SK-N-SH (cell line): ENCODE measurements at regions not wholly inside any gene's neighbourhood (a gene's known extent, or its start where the extent isn't known, plus 50 kb on each side); places are given as distances from the start of the nearest gene placed in this dataset.

Source experiments
- CTCF ChIA-PET: fragments of 300-600, 350-600 bp; formaldehyde crosslinking; extraction: SDS; loops from one replicate; lab custom pipeline; 2021; lab: Yijun Ruan, JAX
- POLR2A ChIA-PET: fragments of 350-600 bp; sonication (Branson Sonifier 250); formaldehyde crosslinking; extraction: SDS; loops from one replicate; lab custom pipeline; 2020; ENCODE audit warnings: antibody characterized with exemption, inconsistent platforms; lab: Yijun Ruan, JAX
- DNase-seq: peaks from one replicate; pipeline ENCODE4 v3.0.0; 2012
- H2AFZ ChIP-seq: fragments of 200-600 bp; sonication (generic); 2 replicates; pipeline ENCODE4 v1.8.1; 2016; ENCODE audit warnings: antibody characterized with exemption, mild to moderate bottlenecking, low read depth
- H3F3A ChIP-seq: fragments of 200-600 bp; sonication (generic); replicated peaks from 2 replicates; pipeline ENCODE3; 2016; ENCODE audit warnings: antibody characterized with exemption, mild to moderate bottlenecking; ENCODE audit not compliant: insufficient read depth
- H3K27ac ChIP-seq, 2 experiments: fragments of 200-500 bp in 1 of 2; fragments of 200-600 bp in 1 of 2; sonication (Bioruptor generic) in 1 of 2; sonication (generic), shearing (Covaris generic) in 1 of 2; 2 replicates each; pipeline versions ENCODE4 v1.5.1 to v1.6.1; 2014 to 2016; ENCODE audit warnings: low read depth in 2 of 2, inconsistent platforms in 1 of 2, low read length in 1 of 2, mild to moderate bottlenecking in 1 of 2, mixed read lengths in 1 of 2
- H3K27me3 ChIP-seq: fragments of 200-600 bp; sonication (generic), shearing (Covaris generic); 2 replicates; pipeline ENCODE4 v1.6.1; 2016; ENCODE audit warnings: mixed run types; ENCODE audit not compliant: insufficient read depth
- H3K36me3 ChIP-seq, 2 experiments: fragments of 200-500 bp in 1 of 2; fragments of 200-600 bp in 1 of 2; sonication (Bioruptor generic) in 1 of 2; sonication (generic) in 1 of 2; replicated peaks in 1 of 2; 2 replicates each; pipeline versions ENCODE3 to v1.5.1; 2014 to 2016; ENCODE audit warnings: low read length in 1 of 2, mild to moderate bottlenecking in 1 of 2; ENCODE audit not compliant: insufficient read depth in 2 of 2, control insufficient read depth in 1 of 2
- H3K4me1 ChIP-seq, 2 experiments: fragments of 200-500 bp in 1 of 2; fragments of 200-600 bp in 1 of 2; sonication (Bioruptor generic) in 1 of 2; sonication (generic), shearing (Covaris generic) in 1 of 2; 2 replicates each; pipeline versions ENCODE4 v1.5.1 to v1.6.1; 2014 to 2016; ENCODE audit warnings: low read depth in 1 of 2, low read length in 1 of 2, mixed run types in 1 of 2; ENCODE audit not compliant: insufficient read depth in 2 of 2, control insufficient read depth in 1 of 2
- H3K4me2 ChIP-seq: fragments of 200-600 bp; sonication (generic), shearing (Covaris generic); 2 replicates; pipeline ENCODE4 v1.6.1; 2017; ENCODE audit warnings: mixed run types
- H3K4me3 ChIP-seq, 2 experiments: fragments of 200-500 bp in 1 of 2; fragments of 200-600 bp in 1 of 2; sonication (Bioruptor generic) in 1 of 2; sonication (generic), shearing (Covaris generic) in 1 of 2; 2 replicates each; pipeline versions ENCODE4 v1.5.1 to v1.8.1; 2014 to 2016; ENCODE audit warnings: low read depth in 2 of 2, inconsistent platforms in 1 of 2, low read length in 1 of 2, mild to moderate bottlenecking in 1 of 2, mixed read lengths in 1 of 2, moderate library complexity in 1 of 2
- H3K79me2 ChIP-seq: fragments of 200-600 bp; sonication (generic); 2 replicates; pipeline ENCODE4 v1.8.1; 2017; ENCODE audit warnings: mild to moderate bottlenecking; ENCODE audit not compliant: insufficient read depth
- H3K9ac ChIP-seq: fragments of 200-600 bp; sonication (generic); 2 replicates; pipeline ENCODE4 v1.6.1; 2017; ENCODE audit warnings: mixed run types
- H3K9me2 ChIP-seq: fragments of 200-600 bp; sonication (generic); 2 replicates; pipeline ENCODE4 v1.6.1; 2017; ENCODE audit warnings: mixed run types
- H3K9me3 ChIP-seq: fragments of 200-600 bp; sonication (generic); 2 replicates; pipeline ENCODE4 v1.6.1; 2017; ENCODE audit warnings: mixed run types, mild to moderate bottlenecking, moderate library complexity
- H4K20me1 ChIP-seq: fragments of 200-600 bp; sonication (generic); 2 replicates; pipeline ENCODE4 v1.6.1; 2017; ENCODE audit warnings: mild to moderate bottlenecking, mixed run types; ENCODE audit not compliant: insufficient read depth
- FOXM1 ChIP-seq: IDR thresholded peaks from 2 replicates; pipeline ENCODE4 v1.4.0; 2012; ENCODE audit warnings: low read depth, mild to moderate bottlenecking
- GABPA ChIP-seq: IDR thresholded peaks from 2 replicates; pipeline ENCODE4 v1.4.0; 2012; ENCODE audit warnings: low read depth, mild to moderate bottlenecking
- NFIC ChIP-seq: IDR thresholded peaks from 2 replicates; pipeline ENCODE4 v1.4.0; 2012; ENCODE audit warnings: borderline replicate concordance
- RAD21 ChIP-seq: IDR thresholded peaks from 2 replicates; pipeline ENCODE4 v1.6.1; 2012; ENCODE audit warnings: mild to moderate bottlenecking, low read length
- SMC3 ChIP-seq: IDR thresholded peaks from 2 replicates; pipeline ENCODE4 v1.6.1; 2012; ENCODE audit warnings: low read depth, low read length, improper control_type of control experiment
- TAF1 ChIP-seq: IDR thresholded peaks from 2 replicates; pipeline ENCODE4 v1.6.1; 2012; ENCODE audit warnings: low read depth, mild to moderate bottlenecking, low read length, moderate library complexity, borderline replicate concordance
- TCF12 ChIP-seq: IDR thresholded peaks from 2 replicates; pipeline ENCODE4 v1.4.0; 2012
- WGBS: methylation state at CpG from one replicate; pipeline ENCODE4 v1.1.6; 2017; ENCODE audit warnings: low lambda C conversion rate; 5-methylcytosine and 5-hydroxymethylcytosine counted together
- TF ChIP-seq, protein P1 (sequence below): IDR thresholded peaks from 2 replicates; pipeline ENCODE4 v1.4.0; 2012; ENCODE audit warnings: low read depth, borderline replicate concordance
- TF ChIP-seq, protein P2 (sequence below): IDR thresholded peaks from 2 replicates; pipeline ENCODE4 v1.4.0; 2012; ENCODE audit warnings: low read depth
- TF ChIP-seq, protein P3 (sequence below): fragments of 200-600 bp; sonication (generic); IDR thresholded peaks from 2 replicates; pipeline ENCODE4 v1.6.1; 2017; ENCODE audit warnings: antibody characterized with exemption, mild to moderate bottlenecking, moderate library complexity
- TF ChIP-seq, protein P4 (sequence below): IDR thresholded peaks from 2 replicates; pipeline ENCODE4 v1.4.0; 2012; ENCODE audit warnings: low read depth, borderline replicate concordance
- TF ChIP-seq, protein P5 (sequence below): IDR thresholded peaks from 2 replicates; pipeline ENCODE4; 2012

DNA sequence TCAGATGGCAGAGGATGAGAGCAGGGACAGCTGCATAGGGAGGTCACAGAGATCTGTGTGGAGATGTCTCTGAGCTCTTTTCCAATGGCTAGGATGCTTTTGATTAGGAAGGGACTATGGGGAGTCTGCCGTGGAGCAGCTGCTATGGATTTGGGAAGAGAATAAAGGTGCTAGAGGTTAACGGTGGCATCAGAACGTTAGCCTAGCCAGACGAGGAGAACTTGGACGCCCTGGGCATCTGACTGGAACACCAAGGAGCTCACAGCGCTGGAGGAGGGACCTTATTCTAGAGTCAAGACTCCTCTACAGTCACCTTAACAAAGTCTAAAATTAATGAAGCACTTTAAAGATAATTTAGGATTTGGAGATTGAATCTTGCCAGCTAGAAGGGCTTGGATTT, 157.2 kb upstream of the B3GAT1 start:
- no peaks in the 10 kb centered on the region for H3K79me2 ChIP-seq
- H3K9ac ChIP-seq: no peak overlapping the region
- no peak for TF ChIP-seq FOXM1
- TF ChIP-seq, protein P1, sequence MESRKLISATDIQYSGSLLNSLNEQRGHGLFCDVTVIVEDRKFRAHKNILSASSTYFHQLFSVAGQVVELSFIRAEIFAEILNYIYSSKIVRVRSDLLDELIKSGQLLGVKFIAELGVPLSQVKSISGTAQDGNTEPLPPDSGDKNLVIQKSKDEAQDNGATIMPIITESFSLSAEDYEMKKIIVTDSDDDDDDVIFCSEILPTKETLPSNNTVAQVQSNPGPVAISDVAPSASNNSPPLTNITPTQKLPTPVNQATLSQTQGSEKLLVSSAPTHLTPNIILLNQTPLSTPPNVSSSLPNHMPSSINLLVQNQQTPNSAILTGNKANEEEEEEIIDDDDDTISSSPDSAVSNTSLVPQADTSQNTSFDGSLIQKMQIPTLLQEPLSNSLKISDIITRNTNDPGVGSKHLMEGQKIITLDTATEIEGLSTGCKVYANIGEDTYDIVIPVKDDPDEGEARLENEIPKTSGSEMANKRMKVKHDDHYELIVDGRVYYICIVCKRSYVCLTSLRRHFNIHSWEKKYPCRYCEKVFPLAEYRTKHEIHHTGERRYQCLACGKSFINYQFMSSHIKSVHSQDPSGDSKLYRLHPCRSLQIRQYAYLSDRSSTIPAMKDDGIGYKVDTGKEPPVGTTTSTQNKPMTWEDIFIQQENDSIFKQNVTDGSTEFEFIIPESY: no peak
- TF ChIP-seq NFIC: no peak
- TF ChIP-seq, protein P2, sequence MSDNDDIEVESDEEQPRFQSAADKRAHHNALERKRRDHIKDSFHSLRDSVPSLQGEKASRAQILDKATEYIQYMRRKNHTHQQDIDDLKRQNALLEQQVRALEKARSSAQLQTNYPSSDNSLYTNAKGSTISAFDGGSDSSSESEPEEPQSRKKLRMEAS: no peak
- TF ChIP-seq, all 33 proteins: peak for 0
- ChIA-PET CTCF (interaction anchor here (0.7 to 0.9 kb wide), 2 partner anchors 9 to 369 kb away, joined by 3 read pairs; no protein-coding TSS in a partner anchor), POLR2A (no interaction called here)
- H2AFZ ChIP-seq: no peak overlapping the region
- no peak overlapping the region for H3K4me2 ChIP-seq
- H3K4me3 ChIP-seq: no peak overlapping the region
- no peaks in the 10 kb centered on the region for H3K27me3 ChIP-seq
- WGBS: 25% methylated on average over 6 of the region's 6 CpGs
- H3K4me1 ChIP-seq: peaks cover 0 to 15% of the 10 kb centered on the region in 2 experiments; a peak in 1 of 4 replicates
- peaks cover 5% of the 10 kb centered on the region for H3K9me3 ChIP-seq
- H3K36me3 ChIP-seq: no peaks in the 10 kb centered on the region
- H3K27ac ChIP-seq: no peak overlapping the region
- H4K20me1 ChIP-seq: no peaks in the 10 kb centered on the region
- H3K9me2 ChIP-seq: no peaks in the 10 kb centered on the region
- DNase-seq: no peak
- no peaks in the 10 kb centered on the region for H3F3A ChIP-seq

DNA sequence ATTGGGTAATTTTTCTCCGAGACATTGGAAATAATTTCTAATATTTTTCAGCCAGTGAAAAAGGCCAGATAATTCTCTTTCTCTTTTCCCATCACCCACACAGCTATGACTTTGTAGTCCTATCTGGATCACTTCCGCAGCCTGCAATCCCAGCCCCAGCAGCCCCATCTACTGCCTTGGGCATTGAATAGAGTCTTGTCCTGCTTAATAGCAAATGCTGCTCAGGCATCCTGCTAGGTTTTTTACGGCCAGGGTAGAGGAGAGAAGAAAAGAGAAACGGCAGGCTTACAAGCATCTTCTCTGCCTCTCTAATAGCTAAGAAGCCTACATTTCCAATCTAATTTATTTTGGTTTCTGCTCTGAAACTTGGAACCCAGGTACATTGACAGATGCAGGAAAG, 154.3 kb upstream of the B3GAT1 start:
- 29% methylated on average over 4 of the region's 4 CpGs for WGBS

More for the DNA sequence above, 154.3 kb upstream of the B3GAT1 start:
- Histone ChIP-seq H3K9me2 (no peaks in the 10 kb centered on the region), H3K4me2 (no peak overlapping the region), H3K4me1 (peaks cover 0 to 11% of the 10 kb centered on the region in 2 experiments; a peak in 1 of 4 replicates), H3K9me3 (peaks cover 5% of the 10 kb centered on the region), H3K27ac (no peak overlapping the region), H3K9ac (no peak overlapping the region), H3K36me3 (no peaks in the 10 kb centered on the region), H3K27me3 (no peaks in the 10 kb centered on the region), H4K20me1 (no peaks in the 10 kb centered on the region), H3K79me2 (no peaks in the 10 kb centered on the region), H2AFZ (no peak overlapping the region), H3K4me3 (no peak overlapping the region), H3F3A (no peaks in the 10 kb centered on the region)
- TF ChIP-seq, protein P3, sequence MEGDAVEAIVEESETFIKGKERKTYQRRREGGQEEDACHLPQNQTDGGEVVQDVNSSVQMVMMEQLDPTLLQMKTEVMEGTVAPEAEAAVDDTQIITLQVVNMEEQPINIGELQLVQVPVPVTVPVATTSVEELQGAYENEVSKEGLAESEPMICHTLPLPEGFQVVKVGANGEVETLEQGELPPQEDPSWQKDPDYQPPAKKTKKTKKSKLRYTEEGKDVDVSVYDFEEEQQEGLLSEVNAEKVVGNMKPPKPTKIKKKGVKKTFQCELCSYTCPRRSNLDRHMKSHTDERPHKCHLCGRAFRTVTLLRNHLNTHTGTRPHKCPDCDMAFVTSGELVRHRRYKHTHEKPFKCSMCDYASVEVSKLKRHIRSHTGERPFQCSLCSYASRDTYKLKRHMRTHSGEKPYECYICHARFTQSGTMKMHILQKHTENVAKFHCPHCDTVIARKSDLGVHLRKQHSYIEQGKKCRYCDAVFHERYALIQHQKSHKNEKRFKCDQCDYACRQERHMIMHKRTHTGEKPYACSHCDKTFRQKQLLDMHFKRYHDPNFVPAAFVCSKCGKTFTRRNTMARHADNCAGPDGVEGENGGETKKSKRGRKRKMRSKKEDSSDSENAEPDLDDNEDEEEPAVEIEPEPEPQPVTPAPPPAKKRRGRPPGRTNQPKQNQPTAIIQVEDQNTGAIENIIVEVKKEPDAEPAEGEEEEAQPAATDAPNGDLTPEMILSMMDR: no peak
- TF ChIP-seq GABPA (no peak), RAD21 (no peak), SMC3 (no peak), TCF12 (no peak), TAF1 (no peak)
- TF ChIP-seq, protein P2: no peak
- TF ChIP-seq, protein P1: no peak
- TF ChIP-seq, protein P4, sequence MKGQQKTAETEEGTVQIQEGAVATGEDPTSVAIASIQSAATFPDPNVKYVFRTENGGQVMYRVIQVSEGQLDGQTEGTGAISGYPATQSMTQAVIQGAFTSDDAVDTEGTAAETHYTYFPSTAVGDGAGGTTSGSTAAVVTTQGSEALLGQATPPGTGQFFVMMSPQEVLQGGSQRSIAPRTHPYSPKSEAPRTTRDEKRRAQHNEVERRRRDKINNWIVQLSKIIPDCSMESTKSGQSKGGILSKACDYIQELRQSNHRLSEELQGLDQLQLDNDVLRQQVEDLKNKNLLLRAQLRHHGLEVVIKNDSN: no peak
- TF ChIP-seq, protein P5, sequence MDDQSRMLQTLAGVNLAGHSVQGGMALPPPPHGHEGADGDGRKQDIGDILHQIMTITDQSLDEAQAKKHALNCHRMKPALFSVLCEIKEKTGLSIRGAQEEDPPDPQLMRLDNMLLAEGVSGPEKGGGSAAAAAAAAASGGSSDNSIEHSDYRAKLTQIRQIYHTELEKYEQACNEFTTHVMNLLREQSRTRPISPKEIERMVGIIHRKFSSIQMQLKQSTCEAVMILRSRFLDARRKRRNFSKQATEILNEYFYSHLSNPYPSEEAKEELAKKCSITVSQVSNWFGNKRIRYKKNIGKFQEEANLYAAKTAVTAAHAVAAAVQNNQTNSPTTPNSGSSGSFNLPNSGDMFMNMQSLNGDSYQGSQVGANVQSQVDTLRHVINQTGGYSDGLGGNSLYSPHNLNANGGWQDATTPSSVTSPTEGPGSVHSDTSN: no peak
- ChIA-PET CTCF (interaction anchor here (0.6 to 1.3 kb wide), 2 partner anchors 12 to 277 kb away, joined by 3 to 4 read pairs; no protein-coding TSS in a partner anchor), POLR2A (no interaction called here)
- no peak for DNase-seq
